ENCODE measurements at regions not wholly inside any gene's neighbourhood (a gene's known extent, or its start where the extent isn't known, plus 50 kb on each side); places are given as distances from the start of the nearest gene placed in this dataset.

DNA sequence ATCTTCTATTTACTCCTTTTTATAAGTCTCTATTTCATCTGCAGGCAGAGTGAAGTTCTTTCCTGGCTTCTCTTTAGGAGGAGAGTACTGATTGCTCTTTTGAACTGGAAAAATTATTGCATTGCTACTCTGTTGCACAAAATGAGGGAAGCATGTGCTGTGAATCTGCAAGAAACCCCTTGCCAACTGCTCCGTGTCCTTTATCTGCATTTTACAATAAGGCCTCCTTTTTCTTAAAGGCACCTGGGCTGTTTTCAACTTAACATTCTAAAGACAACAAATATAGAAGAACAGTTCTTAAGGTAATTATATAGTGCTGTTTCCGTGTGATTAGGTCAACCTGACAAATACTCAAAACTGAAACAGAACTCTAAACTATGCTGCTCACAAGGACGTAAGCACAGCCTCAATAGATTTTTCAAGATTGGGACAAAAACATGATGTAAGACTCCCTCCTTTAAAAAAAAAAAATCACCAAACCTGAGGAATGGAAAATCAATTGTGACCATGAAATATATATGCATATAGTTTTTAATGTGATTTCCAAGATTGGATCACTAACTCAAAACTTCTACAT lies 716.6 kb upstream of the INTU start:
- H3K36me3 Mint-ChIP-seq, result no peaks in the 10 kb centered on the region
- no peak overlapping the region for H3K4me3 Mint-ChIP-seq
- H3K9me3 Mint-ChIP-seq, result peaks cover 6% of the 10 kb centered on the region
- peaks cover 5% of the 10 kb centered on the region; the same call in 1 of the 2 replicates for H3K4me1 Mint-ChIP-seq
- no peaks in the 10 kb centered on the region for H3K27me3 Mint-ChIP-seq (ENCODE audit: low read depth)
- CTCF ChIA-PET, result no interaction called here
- POLR2A ChIA-PET, result no interaction called here
- TF ChIP-seq ZNF396 (CRISPR knock-in tag; IDR thresholded peaks at IDR 0.05; ENCODE audit: borderline replicate concordance) (no peak), NFYB (CRISPR knock-in tag; conservative IDR thresholded peaks at IDR 0.05; ENCODE audit: low read depth) (no peak), ZNF416 (CRISPR knock-in tag; IDR thresholded peaks at IDR 0.05) (no peak), HMGA2 (CRISPR knock-in tag; IDR thresholded peaks at IDR 0.05) (no peak), CREM (CRISPR knock-in tag; IDR thresholded peaks at IDR 0.05) (no peak), E2F5 (CRISPR knock-in tag; IDR thresholded peaks at IDR 0.05) (no peak), PREB (CRISPR knock-in tag; IDR thresholded peaks at IDR 0.05; ENCODE audit: borderline replicate concordance) (no peak), ZNF232 (CRISPR knock-in tag; IDR thresholded peaks at IDR 0.05) (no peak), SP1 (CRISPR knock-in tag; conservative IDR thresholded peaks at IDR 0.05) (no peak), FOXJ3 (CRISPR knock-in tag; IDR thresholded peaks at IDR 0.05; ENCODE audit: borderline replicate concordance) (no peak), USF1 (CRISPR knock-in tag; IDR thresholded peaks at IDR 0.05) (no peak), E2F1 (CRISPR knock-in tag; IDR thresholded peaks at IDR 0.05) (no peak), ZBTB43 (CRISPR knock-in tag; IDR thresholded peaks at IDR 0.05) (no peak), OVOL2 (CRISPR knock-in tag; IDR thresholded peaks at IDR 0.05; ENCODE audit: borderline replicate concordance) (no peak), ERG (CRISPR knock-in tag; IDR thresholded peaks at IDR 0.05) (no peak), MAX (CRISPR knock-in tag; IDR thresholded peaks at IDR 0.05) (no peak)
- TF ChIP-seq, protein P1, sequence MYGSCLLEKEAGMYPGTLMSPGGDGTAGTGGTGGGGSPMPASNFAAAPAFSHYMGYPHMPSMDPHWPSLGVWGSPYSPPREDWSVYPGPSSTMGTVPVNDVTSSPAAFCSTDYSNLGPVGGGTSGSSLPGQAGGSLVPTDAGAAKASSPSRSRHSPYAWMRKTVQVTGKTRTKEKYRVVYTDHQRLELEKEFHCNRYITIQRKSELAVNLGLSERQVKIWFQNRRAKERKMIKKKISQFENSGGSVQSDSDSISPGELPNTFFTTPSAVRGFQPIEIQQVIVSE (CRISPR knock-in tag; IDR thresholded peaks at IDR 0.05; ENCODE audit: borderline replicate concordance), result no peak
- TF ChIP-seq, protein P2, sequence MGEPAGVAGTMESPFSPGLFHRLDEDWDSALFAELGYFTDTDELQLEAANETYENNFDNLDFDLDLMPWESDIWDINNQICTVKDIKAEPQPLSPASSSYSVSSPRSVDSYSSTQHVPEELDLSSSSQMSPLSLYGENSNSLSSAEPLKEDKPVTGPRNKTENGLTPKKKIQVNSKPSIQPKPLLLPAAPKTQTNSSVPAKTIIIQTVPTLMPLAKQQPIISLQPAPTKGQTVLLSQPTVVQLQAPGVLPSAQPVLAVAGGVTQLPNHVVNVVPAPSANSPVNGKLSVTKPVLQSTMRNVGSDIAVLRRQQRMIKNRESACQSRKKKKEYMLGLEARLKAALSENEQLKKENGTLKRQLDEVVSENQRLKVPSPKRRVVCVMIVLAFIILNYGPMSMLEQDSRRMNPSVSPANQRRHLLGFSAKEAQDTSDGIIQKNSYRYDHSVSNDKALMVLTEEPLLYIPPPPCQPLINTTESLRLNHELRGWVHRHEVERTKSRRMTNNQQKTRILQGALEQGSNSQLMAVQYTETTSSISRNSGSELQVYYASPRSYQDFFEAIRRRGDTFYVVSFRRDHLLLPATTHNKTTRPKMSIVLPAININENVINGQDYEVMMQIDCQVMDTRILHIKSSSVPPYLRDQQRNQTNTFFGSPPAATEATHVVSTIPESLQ (CRISPR knock-in tag; IDR thresholded peaks at IDR 0.05), result no peak
- TF ChIP-seq, protein P3, sequence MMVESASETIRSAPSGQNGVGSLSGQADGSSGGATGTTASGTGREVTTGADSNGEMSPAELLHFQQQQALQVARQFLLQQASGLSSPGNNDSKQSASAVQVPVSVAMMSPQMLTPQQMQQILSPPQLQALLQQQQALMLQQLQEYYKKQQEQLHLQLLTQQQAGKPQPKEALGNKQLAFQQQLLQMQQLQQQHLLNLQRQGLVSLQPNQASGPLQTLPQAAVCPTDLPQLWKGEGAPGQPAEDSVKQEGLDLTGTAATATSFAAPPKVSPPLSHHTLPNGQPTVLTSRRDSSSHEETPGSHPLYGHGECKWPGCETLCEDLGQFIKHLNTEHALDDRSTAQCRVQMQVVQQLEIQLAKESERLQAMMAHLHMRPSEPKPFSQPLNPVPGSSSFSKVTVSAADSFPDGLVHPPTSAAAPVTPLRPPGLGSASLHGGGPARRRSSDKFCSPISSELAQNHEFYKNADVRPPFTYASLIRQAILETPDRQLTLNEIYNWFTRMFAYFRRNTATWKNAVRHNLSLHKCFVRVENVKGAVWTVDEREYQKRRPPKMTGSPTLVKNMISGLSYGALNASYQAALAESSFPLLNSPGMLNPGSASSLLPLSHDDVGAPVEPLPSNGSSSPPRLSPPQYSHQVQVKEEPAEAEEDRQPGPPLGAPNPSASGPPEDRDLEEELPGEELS (CRISPR knock-in tag; IDR thresholded peaks at IDR 0.05), result no peak
- TF ChIP-seq, protein P4, sequence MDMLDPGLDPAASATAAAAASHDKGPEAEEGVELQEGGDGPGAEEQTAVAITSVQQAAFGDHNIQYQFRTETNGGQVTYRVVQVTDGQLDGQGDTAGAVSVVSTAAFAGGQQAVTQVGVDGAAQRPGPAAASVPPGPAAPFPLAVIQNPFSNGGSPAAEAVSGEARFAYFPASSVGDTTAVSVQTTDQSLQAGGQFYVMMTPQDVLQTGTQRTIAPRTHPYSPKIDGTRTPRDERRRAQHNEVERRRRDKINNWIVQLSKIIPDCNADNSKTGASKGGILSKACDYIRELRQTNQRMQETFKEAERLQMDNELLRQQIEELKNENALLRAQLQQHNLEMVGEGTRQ (CRISPR knock-in tag; IDR thresholded peaks at IDR 0.05), result no peak
- ATAC-seq (no peak), DNase-seq (ENCODE audit: low spot score) (no peak)
- H3K27ac Mint-ChIP-seq, result no peak overlapping the region
